ENCODE measurements at regions not wholly inside any gene's neighbourhood (a gene's known extent, or its start where the extent isn't known, plus 50 kb on each side); places are given as distances from the start of the nearest gene placed in this dataset.
"Not testable (repeated sequence)": the region's sequence is repeated elsewhere in the genome, so short reads cannot be mapped to it uniquely, and the experiment has no call there.

- TF ChIP-seq POLR2A, POLR2AphosphoS5 (IDR thresholded peaks at IDR 0.05; ENCODE audit: low read depth, low read length): not testable (repeated sequence)
Measured at GRCh38 chr19:28538579-28538978, 674.4 kb downstream of the UQCRFS1 start.

Measured in GM12891 (cell line).